Liver (tissue), 8 donors: ENCODE measurements at regions not wholly inside any gene's neighbourhood (a gene's known extent, or its start where the extent isn't known, plus 50 kb on each side); places are given as distances from the start of the nearest gene placed in this dataset.

Experiments
- DNase-seq: peaks from one replicate; pipeline ENCODE4 v3.0.0-alpha.2; 2017; ENCODE audit warnings: low spot score
- H3K27ac ChIP-seq, 2 donors: one replicate each; pipeline ENCODE4 v1.7.0; 2013; ENCODE audit warnings: inconsistent platforms in 2 of 2, low read length in 2 of 2, control low read depth in 1 of 2, low read depth in 1 of 2, mild to moderate bottlenecking in 1 of 2
- H3K27me3 ChIP-seq, 4 donors: one replicate each; pipeline versions ENCODE4 v1.6.1 to v1.7.0; 2013; ENCODE audit warnings: low read length in 3 of 4, inconsistent platforms in 1 of 4, mild to moderate bottlenecking in 1 of 4, moderate library complexity in 1 of 4; ENCODE audit not compliant: control insufficient read depth in 4 of 4, insufficient read depth in 4 of 4
- H3K36me3 ChIP-seq, 4 donors: one replicate each; pipeline versions ENCODE4 v1.6.1 to v1.7.0; 2013; ENCODE audit warnings: low read length in 3 of 4, mild to moderate bottlenecking in 3 of 4, low read depth in 1 of 4, moderate library complexity in 1 of 4; ENCODE audit not compliant: control insufficient read depth in 4 of 4, insufficient read depth in 3 of 4
- H3K4me1 ChIP-seq, 4 donors: one replicate each; pipeline versions ENCODE4 v1.6.1 to v1.7.0; 2013; ENCODE audit warnings: low read length in 3 of 4, mild to moderate bottlenecking in 3 of 4, moderate library complexity in 1 of 4; ENCODE audit not compliant: control insufficient read depth in 4 of 4, insufficient read depth in 4 of 4
- H3K4me3 ChIP-seq, 3 donors: one replicate each; pipeline versions ENCODE4 v1.6.1 to v1.7.0; 2013; ENCODE audit warnings: low read length in 3 of 3, control low read depth in 1 of 3, low read depth in 1 of 3, mild to moderate bottlenecking in 1 of 3
- H3K9ac ChIP-seq, 2 donors: one replicate each; pipeline ENCODE4 v1.7.0; 2013; ENCODE audit warnings: low read length in 2 of 2, mild to moderate bottlenecking in 2 of 2, moderate library complexity in 2 of 2, control low read depth in 1 of 2, low read depth in 1 of 2
- H3K9me3 ChIP-seq, 4 donors: one replicate each; pipeline versions ENCODE4 v1.6.1 to v1.7.0; 2013; ENCODE audit warnings: low read length in 3 of 4; ENCODE audit not compliant: control insufficient read depth in 4 of 4
- CTCF ChIP-seq: fragments of 150-350 bp; IDR thresholded peaks from 2 replicates; pipeline ENCODE4 v1.5.1; 2017; ENCODE audit warnings: improper control_type of control experiment, low read depth, low read length; ENCODE audit not compliant: missing input control
- EGR1 ChIP-seq, 2 donors: IDR thresholded peaks; 2 replicates each; pipeline ENCODE4 v1.6.1; 2016 to 2018; ENCODE audit warnings: antibody characterized with exemption in 2 of 2, low read depth in 2 of 2
- FOXA1 ChIP-seq: IDR thresholded peaks from 2 replicates; pipeline ENCODE4 v1.6.1; 2016; ENCODE audit warnings: antibody characterized with exemption
- FOXA2 ChIP-seq: IDR thresholded peaks from 2 replicates; pipeline ENCODE4 v1.6.1; 2016; ENCODE audit warnings: antibody characterized with exemption
- GABPA ChIP-seq, 2 donors: IDR thresholded peaks in 1 of 2; conservative IDR thresholded peaks in 1 of 2; 2 replicates each; pipeline ENCODE4 v1.6.1; 2016; ENCODE audit warnings: antibody characterized with exemption in 2 of 2, mild to moderate bottlenecking in 1 of 2, moderate library complexity in 1 of 2
- HNF4A ChIP-seq, 2 donors: conservative IDR thresholded peaks; 2 replicates each; pipeline ENCODE4 v1.6.1; 2016; ENCODE audit warnings: antibody characterized with exemption in 2 of 2, mild to moderate bottlenecking in 2 of 2
- HNF4G ChIP-seq: IDR thresholded peaks from 2 replicates; pipeline ENCODE4 v1.6.1; 2016; ENCODE audit warnings: antibody characterized with exemption
- JUND ChIP-seq, 2 donors: IDR thresholded peaks; 2 replicates each; pipeline ENCODE4 v1.6.1; 2016; ENCODE audit warnings: antibody characterized with exemption in 2 of 2
- MAX ChIP-seq: IDR thresholded peaks from 2 replicates; pipeline ENCODE4 v1.6.1; 2016; ENCODE audit warnings: antibody characterized with exemption
- NR2F2 ChIP-seq: IDR thresholded peaks from 2 replicates; pipeline ENCODE4 v1.6.1; 2016; ENCODE audit warnings: antibody characterized with exemption
- RAD21 ChIP-seq, 2 donors: IDR thresholded peaks; 2 replicates each; pipeline ENCODE4 v1.6.1; 2016; ENCODE audit warnings: antibody characterized with exemption in 2 of 2, mild to moderate bottlenecking in 2 of 2
- REST ChIP-seq: IDR thresholded peaks from 2 replicates; pipeline ENCODE4 v1.6.1; 2016; ENCODE audit warnings: antibody characterized with exemption, mild to moderate bottlenecking
- RXRA ChIP-seq, 2 donors: IDR thresholded peaks; 2 replicates each; pipeline ENCODE4 v1.6.1; 2017 to 2018; ENCODE audit warnings: antibody characterized with exemption in 2 of 2, mild to moderate bottlenecking in 1 of 2
- SP1 ChIP-seq: IDR thresholded peaks from 2 replicates; pipeline ENCODE4 v1.6.1; 2018; ENCODE audit warnings: antibody characterized with exemption, mild to moderate bottlenecking
- TAF1 ChIP-seq: conservative IDR thresholded peaks from 2 replicates; pipeline ENCODE4 v1.6.1; 2016; ENCODE audit warnings: antibody characterized with exemption, mild to moderate bottlenecking
- YY1 ChIP-seq: IDR thresholded peaks from 2 replicates; pipeline ENCODE4 v1.6.1; 2016; ENCODE audit warnings: antibody characterized with exemption, mild to moderate bottlenecking
- ZBTB33 ChIP-seq: IDR thresholded peaks from 2 replicates; pipeline ENCODE4 v1.6.1; 2016; ENCODE audit warnings: antibody characterized with exemption
- WGBS: extraction: QIAGEN DNeasy Blood & Tissue Kit; methylation state at CpG from one replicate; pipeline ENCODE4 v1.1.7; 2013; 5-methylcytosine and 5-hydroxymethylcytosine counted together
- donor health status: healthy.
- donor health status: healthy.
- donor health status: healthy.
- donor health status: healthy.
- donor health status: healthy.

GRCh38 chr5:136538534-136538933 is 173.2 kb upstream of the TRPC7 start:
- no peak for DNase-seq
- Histone ChIP-seq H3K9me3 (no peaks in the 10 kb centered on the region), H3K36me3 (no peaks in the 10 kb centered on the region), H3K27ac (no peak overlapping the region), H3K4me1 (no peaks in the 10 kb centered on the region), H3K27me3 (no peaks in the 10 kb centered on the region), H3K4me3 (no peak overlapping the region), H3K9ac (no peak overlapping the region)
- TF ChIP-seq NR2F2 (no peak), GABPA (IDR thresholded peaks at IDR 0.05 in 1 of 2, conservative IDR thresholded peaks at IDR 0.05 in 1 of 2) (no peak), REST (no peak), TAF1 (no peak), RXRA (IDR thresholded peaks at IDR 0.05) (no peak), FOXA1 (no peak), ZBTB33 (no peak), HNF4A (conservative IDR thresholded peaks at IDR 0.05) (no peak), CTCF (no peak), FOXA2 (no peak), EGR1 (IDR thresholded peaks at IDR 0.05; ENCODE audit: low read depth in 2 of 2) (no peak), YY1 (no peak), MAX (no peak), JUND (IDR thresholded peaks at IDR 0.05) (no peak), HNF4G (no peak)
- 63% methylated on average over 2 of the region's 2 CpGs for WGBS

GRCh38 chr5:136529081-136529480 is 163.7 kb upstream of the TRPC7 start:
- H3K27ac ChIP-seq: no peak overlapping the region
- no peak for DNase-seq
- no peak overlapping the region for H3K9ac ChIP-seq
- H3K27me3 ChIP-seq: no peaks in the 10 kb centered on the region
- H3K4me1 ChIP-seq: no peaks in the 10 kb centered on the region
- no peak overlapping the region for H3K4me3 ChIP-seq
- no peaks in the 10 kb centered on the region for H3K9me3 ChIP-seq
- no peaks in the 10 kb centered on the region for H3K36me3 ChIP-seq
- TF ChIP-seq RAD21 (IDR thresholded peaks at IDR 0.05) (no peak), FOXA1 (no peak), ZBTB33 (no peak), SP1 (no peak), MAX (no peak), JUND (IDR thresholded peaks at IDR 0.05) (no peak), HNF4A (conservative IDR thresholded peaks at IDR 0.05) (no peak), CTCF (no peak), GABPA (IDR thresholded peaks at IDR 0.05 in 1 of 2, conservative IDR thresholded peaks at IDR 0.05 in 1 of 2) (no peak), EGR1 (IDR thresholded peaks at IDR 0.05; ENCODE audit: low read depth in 2 of 2) (no peak), TAF1 (no peak), FOXA2 (no peak), NR2F2 (no peak)
